Neural cell (in vitro differentiated cells): ENCODE measurements at regions not wholly inside any gene's neighbourhood (a gene's known extent, or its start where the extent isn't known, plus 50 kb on each side); places are given as distances from the start of the nearest gene placed in this dataset.
"Not testable (repeated sequence)": the region's sequence is repeated elsewhere in the genome, so short reads cannot be mapped to it uniquely, and the experiment has no call there.

Source experiments
- H2AFZ ChIP-seq: fragments of 200-600, 300-800 bp; sonication (generic), shearing (Covaris generic); 2 replicates; pipeline ENCODE4 v1.6.0; 2014; ENCODE audit warnings: low read depth, mild to moderate bottlenecking, antibody characterized with exemption, low read length, moderate library complexity
- H3F3A ChIP-seq: fragments of 200-600 bp; shearing (Covaris generic); 2 replicates; pipeline ENCODE4 v1.6.1; 2016; ENCODE audit warnings: mild to moderate bottlenecking, moderate library complexity, mixed read lengths, antibody characterized with exemption, low read length; ENCODE audit not compliant: insufficient read depth, poor library complexity, severe bottlenecking
- H3K27ac ChIP-seq: fragments of 200-600, 300-800 bp; sonication (generic), shearing (Covaris generic); 2 replicates; pipeline ENCODE4 v1.5.1; 2014; ENCODE audit warnings: mild to moderate bottlenecking, low read length, moderate library complexity
- H3K27me3 ChIP-seq: fragments of 300-800, 200-600 bp; sonication (generic), shearing (Covaris generic); 2 replicates; pipeline ENCODE4 v1.6.0; 2014; ENCODE audit warnings: mild to moderate bottlenecking, low read depth, low read length, moderate library complexity; ENCODE audit not compliant: insufficient read depth
- H3K36me3 ChIP-seq: fragments of 300-800, 200-600 bp; sonication (generic), shearing (Covaris generic); 2 replicates; pipeline ENCODE4 v1.5.1; 2014; ENCODE audit warnings: mild to moderate bottlenecking, antibody characterized with exemption, low read length, moderate library complexity; ENCODE audit not compliant: insufficient read depth
- H3K4me2 ChIP-seq: fragments of 300-800, 200-600 bp; sonication (generic), shearing (Covaris generic); 2 replicates; pipeline ENCODE4 v1.6.0; 2014; ENCODE audit warnings: mild to moderate bottlenecking, low read length
- H3K4me3 ChIP-seq: fragments of 300-800, 200-600 bp; sonication (generic), shearing (Covaris generic); 2 replicates; pipeline ENCODE4 v1.5.1; 2014; ENCODE audit warnings: mild to moderate bottlenecking, low read length, moderate library complexity
- H3K79me2 ChIP-seq: fragments of 200-600 bp; shearing (Covaris generic); replicated peaks from 2 replicates; pipeline ENCODE4 v1.6.0; 2014; ENCODE audit warnings: mild to moderate bottlenecking, low read length, moderate library complexity; ENCODE audit not compliant: insufficient read depth
- H3K9ac ChIP-seq: fragments of 300-800, 200-600 bp; sonication (generic), shearing (Covaris generic); 2 replicates; pipeline ENCODE4 v1.6.1; 2016; ENCODE audit warnings: mild to moderate bottlenecking, low read length, mixed read lengths
- H3K9me2 ChIP-seq: fragments of 200-600 bp; shearing (Covaris generic); 2 replicates; pipeline ENCODE4 v1.6.1; 2016; ENCODE audit warnings: mild to moderate bottlenecking, low read length, mixed read lengths; ENCODE audit not compliant: insufficient read depth
- H3K9me3 ChIP-seq: fragments of 200-600, 300-800 bp; sonication (generic), shearing (Covaris generic); 2 replicates; pipeline ENCODE4 v1.6.1; 2016; ENCODE audit warnings: mild to moderate bottlenecking, mixed run types, low read length, moderate library complexity, mixed read lengths
- H4K20me1 ChIP-seq: fragments of 200-600 bp; shearing (Covaris generic); 2 replicates; pipeline ENCODE4 v1.6.1; 2016; ENCODE audit warnings: mild to moderate bottlenecking, mixed run types; ENCODE audit not compliant: insufficient read depth
- CTCF ChIP-seq: fragments of 450-650 bp; IDR thresholded peaks from 2 replicates; pipeline ENCODE4 v1.5.1; 2014; ENCODE audit warnings: antibody characterized with exemption, mild to moderate bottlenecking, moderate library complexity; ENCODE audit not compliant: poor library complexity, severe bottlenecking
- EP300 ChIP-seq: fragments of 450-650 bp; conservative IDR thresholded peaks from 2 replicates; pipeline ENCODE4 v1.6.1; 2014; ENCODE audit warnings: antibody characterized with exemption, mild to moderate bottlenecking, moderate library complexity; ENCODE audit not compliant: poor library complexity, severe bottlenecking
- EZH2 ChIP-seq: fragments of 200-600, 300-800 bp; shearing (Covaris generic), sonication (generic); IDR thresholded peaks from 2 replicates; pipeline ENCODE4 v1.6.1; 2014; ENCODE audit warnings: antibody characterized with exemption, low read length, borderline replicate concordance, mild to moderate bottlenecking; ENCODE audit not compliant: insufficient read depth, poor library complexity, severe bottlenecking
- MXI1 ChIP-seq: fragments of 450-650 bp; conservative IDR thresholded peaks from 2 replicates; pipeline ENCODE4 v1.6.1; 2014; ENCODE audit warnings: antibody characterized with exemption, mild to moderate bottlenecking; ENCODE audit not compliant: poor library complexity, severe bottlenecking
- POLR2AphosphoS5 ChIP-seq: IDR thresholded peaks from 2 replicates; pipeline ENCODE4 v1.6.1; 2012
- RAD21 ChIP-seq: fragments of 450-650 bp; conservative IDR thresholded peaks from 2 replicates; pipeline ENCODE4 v1.6.1; 2014; ENCODE audit warnings: antibody characterized with exemption, mild to moderate bottlenecking, moderate library complexity
- SMC3 ChIP-seq: fragments of 450-650 bp; conservative IDR thresholded peaks from 2 replicates; pipeline ENCODE4 v1.6.1; 2014; ENCODE audit warnings: antibody characterized with exemption, mild to moderate bottlenecking, moderate library complexity; ENCODE audit not compliant: poor library complexity
- TAF1 ChIP-seq: IDR thresholded peaks from 2 replicates; pipeline ENCODE4 v1.6.1; 2012; ENCODE audit warnings: low read depth
- TF ChIP-seq, protein P1 (sequence below): IDR thresholded peaks from 2 replicates; pipeline ENCODE4 v1.6.1; 2012; ENCODE audit warnings: borderline replicate concordance

GRCh38 chr6:61100072-61100471, 1186.0 kb downstream of the KHDRBS2 start:
- H2AFZ ChIP-seq = no peak overlapping the region
- no peaks in the 10 kb centered on the region for H3F3A ChIP-seq
- no peaks in the 10 kb centered on the region for H3K9me2 ChIP-seq
- no peaks in the 10 kb centered on the region for H3K79me2 ChIP-seq
- no peak overlapping the region for H3K4me2 ChIP-seq
- no peak overlapping the region for H3K9ac ChIP-seq
- no peak overlapping the region for H3K27ac ChIP-seq
- H3K27me3 ChIP-seq = no peaks in the 10 kb centered on the region
- no peaks in the 10 kb centered on the region for H3K36me3 ChIP-seq
- no peak overlapping the region for H3K4me3 ChIP-seq
- TF ChIP-seq, protein P1, sequence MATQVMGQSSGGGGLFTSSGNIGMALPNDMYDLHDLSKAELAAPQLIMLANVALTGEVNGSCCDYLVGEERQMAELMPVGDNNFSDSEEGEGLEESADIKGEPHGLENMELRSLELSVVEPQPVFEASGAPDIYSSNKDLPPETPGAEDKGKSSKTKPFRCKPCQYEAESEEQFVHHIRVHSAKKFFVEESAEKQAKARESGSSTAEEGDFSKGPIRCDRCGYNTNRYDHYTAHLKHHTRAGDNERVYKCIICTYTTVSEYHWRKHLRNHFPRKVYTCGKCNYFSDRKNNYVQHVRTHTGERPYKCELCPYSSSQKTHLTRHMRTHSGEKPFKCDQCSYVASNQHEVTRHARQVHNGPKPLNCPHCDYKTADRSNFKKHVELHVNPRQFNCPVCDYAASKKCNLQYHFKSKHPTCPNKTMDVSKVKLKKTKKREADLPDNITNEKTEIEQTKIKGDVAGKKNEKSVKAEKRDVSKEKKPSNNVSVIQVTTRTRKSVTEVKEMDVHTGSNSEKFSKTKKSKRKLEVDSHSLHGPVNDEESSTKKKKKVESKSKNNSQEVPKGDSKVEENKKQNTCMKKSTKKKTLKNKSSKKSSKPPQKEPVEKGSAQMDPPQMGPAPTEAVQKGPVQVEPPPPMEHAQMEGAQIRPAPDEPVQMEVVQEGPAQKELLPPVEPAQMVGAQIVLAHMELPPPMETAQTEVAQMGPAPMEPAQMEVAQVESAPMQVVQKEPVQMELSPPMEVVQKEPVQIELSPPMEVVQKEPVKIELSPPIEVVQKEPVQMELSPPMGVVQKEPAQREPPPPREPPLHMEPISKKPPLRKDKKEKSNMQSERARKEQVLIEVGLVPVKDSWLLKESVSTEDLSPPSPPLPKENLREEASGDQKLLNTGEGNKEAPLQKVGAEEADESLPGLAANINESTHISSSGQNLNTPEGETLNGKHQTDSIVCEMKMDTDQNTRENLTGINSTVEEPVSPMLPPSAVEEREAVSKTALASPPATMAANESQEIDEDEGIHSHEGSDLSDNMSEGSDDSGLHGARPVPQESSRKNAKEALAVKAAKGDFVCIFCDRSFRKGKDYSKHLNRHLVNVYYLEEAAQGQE = no peak
- TF ChIP-seq EZH2 (no peak), CTCF (no peak), EP300 (no peak), POLR2AphosphoS5 (no peak), MXI1 (no peak), TAF1 (no peak), RAD21 (no peak), SMC3 (no peak)
- H4K20me1 ChIP-seq = no peaks in the 10 kb centered on the region
- H3K9me3 ChIP-seq = no peaks in the 10 kb centered on the region

GRCh38 chr6:61099561-61099960, 1186.5 kb downstream of the KHDRBS2 start:
- not testable (repeated sequence) for H3K9me2 ChIP-seq, H3K27me3 ChIP-seq, H4K20me1 ChIP-seq, H3K4me3 ChIP-seq, H3K9ac ChIP-seq, H3K36me3 ChIP-seq, H3F3A ChIP-seq, H3K4me2 ChIP-seq, H2AFZ ChIP-seq, H3K9me3 ChIP-seq, H3K79me2 ChIP-seq, H3K27ac ChIP-seq

DNA sequence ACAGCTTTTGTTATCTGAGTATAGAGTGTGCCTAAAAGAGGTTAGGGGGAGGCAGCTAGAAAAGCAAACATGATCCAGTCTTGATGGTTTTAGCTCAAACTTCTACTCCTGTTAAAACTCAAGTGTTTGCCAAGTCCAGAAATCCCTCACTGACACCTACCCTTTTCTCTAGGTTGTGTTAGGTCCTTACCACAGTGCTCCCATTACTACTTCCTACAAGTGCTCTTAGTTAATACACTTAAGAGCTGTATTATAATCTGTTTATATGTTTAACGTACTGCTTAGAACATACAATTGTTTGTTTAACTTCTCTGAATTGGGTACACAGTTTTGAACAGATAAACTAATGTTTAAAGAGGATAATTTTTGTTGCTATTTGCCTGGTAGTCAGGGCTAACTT, 1198.0 kb downstream of the KHDRBS2 start:
- H4K20me1 ChIP-seq, H3K4me3 ChIP-seq: not testable (repeated sequence)

More for the DNA sequence above, 1198.0 kb downstream of the KHDRBS2 start:
- not testable (repeated sequence) for H2AFZ ChIP-seq, H3K9me2 ChIP-seq, H3K9ac ChIP-seq, H3K27ac ChIP-seq, H3F3A ChIP-seq, H3K9me3 ChIP-seq, H3K36me3 ChIP-seq, H3K79me2 ChIP-seq, H3K4me2 ChIP-seq, H3K27me3 ChIP-seq
